H9 (cell line): ENCODE measurements at regions not wholly inside any gene's neighbourhood (a gene's known extent, or its start where the extent isn't known, plus 50 kb on each side); places are given as distances from the start of the nearest gene placed in this dataset.

Experiments
- DNase-seq: peaks from one replicate; pipeline ENCODE4 v3.0.0-alpha.2; 2017
- H2AFZ ChIP-seq: one replicate; pipeline ENCODE4 v1.6.1; 2013; ENCODE audit warnings: mild to moderate bottlenecking, low read length, control low read depth, moderate library complexity
- H2AK5ac ChIP-seq: 2 replicates; pipeline ENCODE4 v1.6.1; 2013; ENCODE audit warnings: low read length, control low read depth, mixed read lengths; ENCODE audit not compliant: insufficient read length
- H2BK120ac ChIP-seq: one replicate; pipeline ENCODE4 v1.6.1; 2013; ENCODE audit warnings: low read depth, mild to moderate bottlenecking, low read length, control low read depth, inconsistent platforms; ENCODE audit not compliant: poor library complexity, severe bottlenecking
- H2BK12ac ChIP-seq: 2 replicates; pipeline ENCODE4 v1.6.1; 2013; ENCODE audit warnings: low read length, control low read depth, mixed read lengths, low read depth; ENCODE audit not compliant: insufficient read length
- H2BK15ac ChIP-seq: 2 replicates; pipeline ENCODE4 v1.6.1; 2013; ENCODE audit warnings: low read depth, low read length, control low read depth
- H2BK20ac ChIP-seq: one replicate; pipeline ENCODE4 v1.6.1; 2013; ENCODE audit warnings: low read depth, mild to moderate bottlenecking, low read length, control low read depth, inconsistent platforms; ENCODE audit not compliant: poor library complexity, severe bottlenecking
- H2BK5ac ChIP-seq: 2 replicates; pipeline ENCODE4 v1.6.1; 2013; ENCODE audit warnings: low read length, control low read depth, mixed read lengths; ENCODE audit not compliant: insufficient read length
- H3K14ac ChIP-seq: 2 replicates; pipeline ENCODE4 v1.6.1; 2013; ENCODE audit warnings: low read length, control low read depth; ENCODE audit not compliant: insufficient read depth
- H3K18ac ChIP-seq: 2 replicates; pipeline ENCODE4 v1.6.1; 2013; ENCODE audit warnings: low read depth, mild to moderate bottlenecking, mixed read lengths, low read length, control low read depth; ENCODE audit not compliant: insufficient read length
- H3K23ac ChIP-seq: 2 replicates; pipeline ENCODE4 v1.6.1; 2013; ENCODE audit warnings: low read length, control low read depth, mixed read lengths, low read depth; ENCODE audit not compliant: insufficient read length
- H3K23me2 ChIP-seq: 2 replicates; pipeline ENCODE4 v1.6.1; 2013; ENCODE audit warnings: low read depth, mild to moderate bottlenecking, mixed read lengths, low read length, control low read depth; ENCODE audit not compliant: insufficient read length, poor library complexity, severe bottlenecking
- H3K27ac ChIP-seq: 2 replicates; pipeline ENCODE4 v1.5.1; 2013; ENCODE audit warnings: low read length, control low read depth, mixed read lengths, low read depth; ENCODE audit not compliant: insufficient read length
- H3K27me3 ChIP-seq: 2 replicates; pipeline ENCODE4 v1.6.1; 2013; ENCODE audit warnings: low read length, control low read depth, inconsistent platforms; ENCODE audit not compliant: insufficient read depth
- H3K4ac ChIP-seq: 2 replicates; pipeline ENCODE4 v1.6.1; 2013; ENCODE audit warnings: low read depth, mild to moderate bottlenecking, control low read depth, inconsistent platforms, low read length, moderate library complexity
- H3K4me1 ChIP-seq: 2 replicates; pipeline ENCODE4 v1.6.1; 2013; ENCODE audit warnings: low read length, control low read depth, inconsistent platforms; ENCODE audit not compliant: insufficient read depth
- H3K4me2 ChIP-seq: 2 replicates; pipeline ENCODE4 v1.6.1; 2013; ENCODE audit warnings: low read length, control low read depth, mixed read lengths; ENCODE audit not compliant: insufficient read length, insufficient read depth
- H3K56ac ChIP-seq: 2 replicates; pipeline ENCODE4 v1.6.1; 2013; ENCODE audit warnings: low read depth, mild to moderate bottlenecking, mixed read lengths, low read length, control low read depth; ENCODE audit not compliant: insufficient read length
- H3K79me1 ChIP-seq: 2 replicates; pipeline ENCODE4 v1.6.1; 2013; ENCODE audit warnings: low read depth, mild to moderate bottlenecking, moderate library complexity, low read length, control low read depth, inconsistent platforms; ENCODE audit not compliant: insufficient read depth, poor library complexity, severe bottlenecking
- H3K79me2 ChIP-seq: 2 replicates; pipeline ENCODE4 v1.6.1; 2013; ENCODE audit warnings: low read length, control low read depth, inconsistent platforms; ENCODE audit not compliant: insufficient read depth
- H3K9ac ChIP-seq: 2 replicates; pipeline ENCODE4 v1.6.1; 2013; ENCODE audit warnings: low read length, control low read depth, mixed read lengths; ENCODE audit not compliant: insufficient read length; ENCODE audit errors: extremely low read depth
- H3K9me3 ChIP-seq: one replicate; pipeline ENCODE4 v1.6.1; 2013; ENCODE audit warnings: low read depth, low read length, inconsistent platforms; ENCODE audit not compliant: control insufficient read depth
- H3T11ph ChIP-seq: one replicate; pipeline ENCODE4 v1.6.1; 2013; ENCODE audit warnings: mild to moderate bottlenecking, low read length, control low read depth, inconsistent platforms
- H4K20me1 ChIP-seq: one replicate; pipeline ENCODE4 v1.6.1; 2013; ENCODE audit not compliant: control insufficient read depth, insufficient read length, insufficient read depth
- H4K5ac ChIP-seq: 2 replicates; pipeline ENCODE4 v1.6.1; 2013; ENCODE audit warnings: low read depth, mild to moderate bottlenecking, mixed read lengths, low read length, control low read depth; ENCODE audit not compliant: insufficient read length
- H4K8ac ChIP-seq: replicated peaks from 2 replicates; pipeline ENCODE4 v1.6.1; 2013; ENCODE audit warnings: low read length, control low read depth, mixed read lengths, low read depth; ENCODE audit not compliant: insufficient read length
- H4K91ac ChIP-seq: 2 replicates; pipeline ENCODE4 v1.6.1; 2013; ENCODE audit warnings: low read depth, mild to moderate bottlenecking, moderate library complexity, mixed read lengths, low read length, control low read depth; ENCODE audit not compliant: insufficient read length
- H3K27ac Mint-ChIP-seq, 3 experiments: 2 replicates in 2 of 3; 3 replicates in 1 of 3; pipeline ENCODE4 v1.8.0; 2020 to 2021; ENCODE audit warnings: mixed read lengths in 3 of 3, mild to moderate bottlenecking in 1 of 3, moderate library complexity in 1 of 3
- H3K27me3 Mint-ChIP-seq: 2 replicates; pipeline ENCODE4 v1.8.0; 2021; ENCODE audit warnings: low read depth, mild to moderate bottlenecking, moderate library complexity, mixed read lengths
- H3K36me3 Mint-ChIP-seq, 3 experiments: 2 replicates in 2 of 3; 3 replicates in 1 of 3; pipeline ENCODE4 v1.8.0; 2020 to 2021; ENCODE audit warnings: low read depth in 3 of 3, mixed read lengths in 3 of 3; ENCODE audit not compliant: insufficient read depth in 1 of 3
- H3K4me1 Mint-ChIP-seq, 2 experiments: 2 replicates each; pipeline ENCODE4 v1.8.0; 2020; ENCODE audit warnings: mixed read lengths in 2 of 2
- H3K4me3 Mint-ChIP-seq, 2 experiments: 2 replicates in 1 of 2; 3 replicates in 1 of 2; pipeline ENCODE4 v1.8.0; 2020 to 2021; ENCODE audit warnings: mild to moderate bottlenecking in 2 of 2, mixed read lengths in 2 of 2, moderate library complexity in 1 of 2
- H3K9me3 Mint-ChIP-seq, 2 experiments: 2 replicates in 1 of 2; 3 replicates in 1 of 2; pipeline ENCODE4 v1.8.0; 2020; ENCODE audit warnings: mild to moderate bottlenecking in 2 of 2, mixed read lengths in 2 of 2, moderate library complexity in 1 of 2
- CTCF ChIP-seq: fragments of 200-600 bp; sonication (generic); conservative IDR thresholded peaks from 3 replicates; pipeline ENCODE4 v1.8.0; 2021; ENCODE audit warnings: antibody characterized with exemption, mild to moderate bottlenecking
- WGBS: extraction: QIAGEN DNeasy Blood & Tissue Kit; methylation state at CpG from one replicate; pipeline ENCODE4 v1.1.7; 2013; ENCODE audit warnings: missing lambda C conversion rate, low lambda C conversion rate, mixed read lengths; ENCODE audit not compliant: insufficient read length; ENCODE audit errors: extremely low coverage; 5-methylcytosine and 5-hydroxymethylcytosine counted together

DNA sequence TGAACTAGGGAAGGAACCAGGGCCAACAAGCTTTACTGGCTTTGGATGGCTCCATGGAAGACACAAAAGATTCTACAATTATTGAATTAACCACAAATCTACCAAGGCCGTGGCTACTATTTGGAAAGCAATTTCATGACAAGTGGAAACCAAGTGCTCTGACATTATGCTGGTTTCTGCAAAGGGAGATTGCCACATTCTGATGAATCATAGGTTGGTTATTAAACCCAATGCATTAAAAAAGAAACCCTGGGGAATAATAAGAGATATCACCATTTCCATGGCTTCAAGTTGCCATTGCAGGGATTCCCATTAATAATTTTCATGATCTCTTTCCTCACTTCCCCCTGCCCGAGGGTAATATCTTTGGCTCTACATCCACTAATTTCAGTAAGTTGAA is 359.2 kb upstream of the NCAM2 start:
- WGBS: no CpG with 5 or more reads among the region's 2 CpGs
- peaks cover 0 to 1% (median 0%) of the 10 kb centered on the region in 3 experiments; a peak in 1 of 7 replicates for H3K36me3 Mint-ChIP-seq
- Histone ChIP-seq H4K8ac (no peak overlapping the region), H3K56ac (no peak overlapping the region), H3K27ac (no peak overlapping the region), H3K79me1 (no peaks in the 10 kb centered on the region), H2AK5ac (no peak overlapping the region), H2BK5ac (no peak overlapping the region), H4K91ac (no peak overlapping the region), H3K18ac (no peak overlapping the region), H3K4me1 (peaks cover 3% of the 10 kb centered on the region; the same call in 1 of the 2 replicates), H3T11ph (no peak overlapping the region), H3K4ac (no peak overlapping the region), H3K23ac (no peak overlapping the region), H3K9me3 (no peaks in the 10 kb centered on the region), H2BK120ac (no peak overlapping the region), H4K20me1 (no peaks in the 10 kb centered on the region), H3K4me2 (no peak overlapping the region), H3K14ac (no peak overlapping the region), H3K79me2 (no peaks in the 10 kb centered on the region), H3K9ac (no peak overlapping the region), H3K23me2 (no peaks in the 10 kb centered on the region), H3K27me3 (no peaks in the 10 kb centered on the region), H2BK15ac (no peak overlapping the region), H2BK12ac (no peak overlapping the region), H2AFZ (no peak overlapping the region), H2BK20ac (no peak overlapping the region), H4K5ac (no peak overlapping the region)
- peaks cover 9 to 17% of the 10 kb centered on the region in 2 experiments for H3K4me1 Mint-ChIP-seq
- no peaks in the 10 kb centered on the region for H3K27me3 Mint-ChIP-seq
- no peak overlapping the region for H3K4me3 Mint-ChIP-seq
- H3K27ac Mint-ChIP-seq: no peak overlapping the region
- H3K9me3 Mint-ChIP-seq: no peaks in the 10 kb centered on the region; a peak in 1 of 5 replicates
- no peak for TF ChIP-seq CTCF
- no peak for DNase-seq
